ENCODE measurements at regions not wholly inside any gene's neighbourhood (a gene's known extent, or its start where the extent isn't known, plus 50 kb on each side); places are given as distances from the start of the nearest gene placed in this dataset.
"Not testable (repeated sequence)": the region's sequence is repeated elsewhere in the genome, so short reads cannot be mapped to it uniquely, and the experiment has no call there.

- H3K4me3 Mint-ChIP-seq = no peak overlapping the region
- H3K27ac Mint-ChIP-seq = no peak overlapping the region
- H3K27me3 Mint-ChIP-seq (ENCODE audit: low read depth) = peaks cover 26% of the 10 kb centered on the region
- DNase-seq (ENCODE audit: low spot score) = no peak
- H3K9me3 Mint-ChIP-seq = no peaks in the 10 kb centered on the region
- H3K4me1 Mint-ChIP-seq (ENCODE audit: low read depth) = no peaks in the 10 kb centered on the region
- H3K36me3 Mint-ChIP-seq (ENCODE audit: low read depth) = no peaks in the 10 kb centered on the region
Measured at GRCh38 chr18:49731860-49732311, 81.4 kb downstream of the ACAA2 start.

- Mint-ChIP-seq H3K4me3 (no peak overlapping the region), H3K27me3 (ENCODE audit: low read depth) (peaks cover 22% of the 10 kb centered on the region), H3K4me1 (ENCODE audit: low read depth) (no peaks in the 10 kb centered on the region), H3K27ac (no peak overlapping the region), H3K9me3 (no peaks in the 10 kb centered on the region), H3K36me3 (ENCODE audit: low read depth) (no peaks in the 10 kb centered on the region)
- no peak for DNase-seq (ENCODE audit: low spot score)
Measured at GRCh38 chr18:49731421-49731841, 81.9 kb downstream of the ACAA2 start.

- Mint-ChIP-seq H3K9me3 (no peaks in the 10 kb centered on the region), H3K4me3 (no peak overlapping the region), H3K36me3 (ENCODE audit: low read depth) (no peaks in the 10 kb centered on the region), H3K27ac (no peak overlapping the region), H3K4me1 (ENCODE audit: low read depth) (no peaks in the 10 kb centered on the region), H3K27me3 (ENCODE audit: low read depth) (peaks cover 20% of the 10 kb centered on the region)
- DNase-seq (ENCODE audit: low spot score) = no peak
Measured at GRCh38 chr18:49730951-49731391, 82.4 kb downstream of the ACAA2 start.

- Mint-ChIP-seq H3K27me3 (ENCODE audit: low read depth) (peaks cover 16% of the 10 kb centered on the region), H3K4me1 (ENCODE audit: low read depth) (peaks cover 6% of the 10 kb centered on the region), H3K9me3 (no peaks in the 10 kb centered on the region), H3K27ac (no peak overlapping the region), H3K4me3 (no peak overlapping the region), H3K36me3 (ENCODE audit: low read depth) (no peaks in the 10 kb centered on the region)
- peak; percentile 31 for DNase-seq (ENCODE audit: low spot score)
Measured at GRCh38 chr18:49728542-49728941, 84.8 kb downstream of the ACAA2 start.

GRCh38 chr18:49727816-49728215 is 85.5 kb downstream of the ACAA2 start:
- Mint-ChIP-seq H3K9me3 (no peaks in the 10 kb centered on the region), H3K4me1 (ENCODE audit: low read depth) (peaks cover 9% of the 10 kb centered on the region), H3K27me3 (ENCODE audit: low read depth) (peaks cover 16% of the 10 kb centered on the region)

GRCh38 chr18:49726675-49726963 is 86.7 kb downstream of the ACAA2 start:
- no peak for DNase-seq (ENCODE audit: low spot score)
- H3K36me3 Mint-ChIP-seq (ENCODE audit: low read depth) = no peaks in the 10 kb centered on the region
- H3K27me3 Mint-ChIP-seq (ENCODE audit: low read depth) = peaks cover 21% of the 10 kb centered on the region
- H3K27ac Mint-ChIP-seq = no peak overlapping the region
- peaks cover 9% of the 10 kb centered on the region for H3K4me1 Mint-ChIP-seq (ENCODE audit: low read depth)
- H3K4me3 Mint-ChIP-seq = no peak overlapping the region
- no peaks in the 10 kb centered on the region for H3K9me3 Mint-ChIP-seq

More at GRCh38 chr18:49727816-49728215, 85.5 kb downstream of the ACAA2 start:
- no peak overlapping the region for H3K27ac Mint-ChIP-seq
- no peak overlapping the region for H3K4me3 Mint-ChIP-seq
- no peak for DNase-seq (ENCODE audit: low spot score)
- no peaks in the 10 kb centered on the region for H3K36me3 Mint-ChIP-seq (ENCODE audit: low read depth)

- no peak overlapping the region for H3K27ac Mint-ChIP-seq
- DNase-seq (ENCODE audit: low spot score) = no peak
Measured at GRCh38 chr18:49725809-49726674, 87.3 kb downstream of the ACAA2 start.

GRCh38 chr18:49723648-49724180 is 89.6 kb downstream of the ACAA2 start:
- Mint-ChIP-seq H3K27ac (no peak overlapping the region), H3K36me3 (ENCODE audit: low read depth) (no peaks in the 10 kb centered on the region), H3K4me3 (peak overlapping the region; percentile 42)

More at GRCh38 chr18:49725809-49726674, 87.3 kb downstream of the ACAA2 start:
- Mint-ChIP-seq H3K36me3 (ENCODE audit: low read depth) (no peaks in the 10 kb centered on the region), H3K27me3 (ENCODE audit: low read depth) (peaks cover 22% of the 10 kb centered on the region), H3K9me3 (no peaks in the 10 kb centered on the region), H3K4me1 (ENCODE audit: low read depth) (peaks cover 9% of the 10 kb centered on the region), H3K4me3 (no peak overlapping the region)

GRCh38 chr18:49722477-49722876 is 90.9 kb downstream of the ACAA2 start:
- peaks cover 26% of the 10 kb centered on the region for H3K27me3 Mint-ChIP-seq (ENCODE audit: low read depth)

More at GRCh38 chr18:49723648-49724180, 89.6 kb downstream of the ACAA2 start:
- peak; percentile 74 for DNase-seq (ENCODE audit: low spot score)
- Mint-ChIP-seq H3K27me3 (ENCODE audit: low read depth) (peaks cover 21% of the 10 kb centered on the region), H3K4me1 (ENCODE audit: low read depth) (peaks cover 9% of the 10 kb centered on the region), H3K9me3 (no peaks in the 10 kb centered on the region)

GRCh38 chr18:49721981-49722380 is 91.4 kb downstream of the ACAA2 start:
- H3K27me3 Mint-ChIP-seq (ENCODE audit: low read depth) = peaks cover 26% of the 10 kb centered on the region
- no peak for DNase-seq (ENCODE audit: low spot score)

More at GRCh38 chr18:49722477-49722876, 90.9 kb downstream of the ACAA2 start:
- Mint-ChIP-seq H3K27ac (no peak overlapping the region), H3K9me3 (no peaks in the 10 kb centered on the region), H3K36me3 (ENCODE audit: low read depth) (no peaks in the 10 kb centered on the region), H3K4me3 (no peak overlapping the region), H3K4me1 (ENCODE audit: low read depth) (peaks cover 9% of the 10 kb centered on the region)
- no peak for DNase-seq (ENCODE audit: low spot score)

GRCh38 chr18:49720944-49721343 is 92.4 kb downstream of the ACAA2 start:
- not testable (repeated sequence) for H3K9me3 Mint-ChIP-seq; H3K4me1 Mint-ChIP-seq (ENCODE audit: low read depth); H3K36me3 Mint-ChIP-seq (ENCODE audit: low read depth); H3K4me3 Mint-ChIP-seq; H3K27ac Mint-ChIP-seq; DNase-seq (ENCODE audit: low spot score)
- H3K27me3 Mint-ChIP-seq (ENCODE audit: low read depth) = peaks cover 25% of the 10 kb centered on the region

More at GRCh38 chr18:49721981-49722380, 91.4 kb downstream of the ACAA2 start:
- Mint-ChIP-seq H3K36me3 (ENCODE audit: low read depth) (no peaks in the 10 kb centered on the region), H3K27ac (no peak overlapping the region), H3K4me1 (ENCODE audit: low read depth) (peaks cover 9% of the 10 kb centered on the region), H3K9me3 (no peaks in the 10 kb centered on the region), H3K4me3 (no peak overlapping the region)

- Mint-ChIP-seq H3K4me3 (no peak overlapping the region), H3K9me3 (no peaks in the 10 kb centered on the region), H3K27ac (no peak overlapping the region), H3K27me3 (ENCODE audit: low read depth) (peaks cover 41% of the 10 kb centered on the region), H3K4me1 (ENCODE audit: low read depth) (no peaks in the 10 kb centered on the region), H3K36me3 (ENCODE audit: low read depth) (no peaks in the 10 kb centered on the region)
- DNase-seq (ENCODE audit: low spot score) = no peak
Measured at GRCh38 chr18:49717617-49718016, 95.7 kb downstream of the ACAA2 start.

GRCh38 chr18:49716035-49716434 is 97.3 kb downstream of the ACAA2 start:
- H3K36me3 Mint-ChIP-seq (ENCODE audit: low read depth) = no peaks in the 10 kb centered on the region
- no peak overlapping the region for H3K4me3 Mint-ChIP-seq
- no peak for DNase-seq (ENCODE audit: low spot score)
- no peaks in the 10 kb centered on the region for H3K9me3 Mint-ChIP-seq
- H3K4me1 Mint-ChIP-seq (ENCODE audit: low read depth) = no peaks in the 10 kb centered on the region
- peaks cover 44% of the 10 kb centered on the region for H3K27me3 Mint-ChIP-seq (ENCODE audit: low read depth)
- no peak overlapping the region for H3K27ac Mint-ChIP-seq

- Mint-ChIP-seq H3K27me3 (ENCODE audit: low read depth) (peaks cover 34% of the 10 kb centered on the region), H3K4me3 (no peak overlapping the region)
- no peak for DNase-seq (ENCODE audit: low spot score)
Measured at GRCh38 chr18:49709347-49709690, 104.0 kb downstream of the ACAA2 start.

More at GRCh38 chr18:49709347-49709690, 104.0 kb downstream of the ACAA2 start:
- Mint-ChIP-seq H3K9me3 (no peaks in the 10 kb centered on the region), H3K36me3 (ENCODE audit: low read depth) (no peaks in the 10 kb centered on the region), H3K4me1 (ENCODE audit: low read depth) (no peaks in the 10 kb centered on the region), H3K27ac (no peak overlapping the region)

All from T-helper 2 cell treated with Interferon-gamma antibody and Interleukin-4, amounts not matched to agents 5 μg/mL and 100 μg/mL, for 36 hours (primary cell).